ENCODE measurements at regions not wholly inside any gene's neighbourhood (a gene's known extent, or its start where the extent isn't known, plus 50 kb on each side); places are given as distances from the start of the nearest gene placed in this dataset.

DNA sequence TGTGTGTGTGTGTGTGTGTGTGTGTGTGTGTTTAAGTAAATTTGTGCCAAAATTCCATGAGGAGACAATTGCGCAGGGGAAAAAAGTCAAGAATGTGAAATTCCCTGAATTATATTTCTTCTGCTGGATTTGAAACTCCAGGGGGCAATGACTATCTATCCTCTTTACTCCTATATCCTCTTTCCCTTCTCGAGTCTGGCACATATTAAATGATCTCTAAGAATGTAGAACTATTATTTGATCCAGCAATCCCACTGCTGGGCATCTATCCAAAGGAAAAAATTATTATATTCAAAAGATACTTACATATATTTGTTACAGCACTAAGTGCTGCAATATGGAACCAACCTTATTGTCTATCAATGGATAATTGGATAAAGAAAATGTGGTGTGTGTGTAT is 350.1 kb upstream of the ADAMTS9 start:
- no peaks in the 10 kb centered on the region for H3K9me3 Mint-ChIP-seq
- H3K27ac Mint-ChIP-seq, result no peak overlapping the region
- POLR2A ChIA-PET, result no interaction called here
- H3K4me1 Mint-ChIP-seq, result no peaks in the 10 kb centered on the region
- no peaks in the 10 kb centered on the region for H3K36me3 Mint-ChIP-seq
- ATAC-seq (no peak), DNase-seq (ENCODE audit: low spot score) (no peak)
- TF ChIP-seq RELA (CRISPR knock-in tag; IDR thresholded peaks at IDR 0.05; ENCODE audit: borderline replicate concordance), result no peak
- no peak for TF ChIP-seq OVOL2 (CRISPR knock-in tag; IDR thresholded peaks at IDR 0.05; ENCODE audit: borderline replicate concordance)
- no peak for TF ChIP-seq FOXJ3 (CRISPR knock-in tag; IDR thresholded peaks at IDR 0.05; ENCODE audit: borderline replicate concordance)
- no peak for TF ChIP-seq JAZF1 (CRISPR knock-in tag; IDR thresholded peaks at IDR 0.05)
- no peak for TF ChIP-seq MYBL2 (CRISPR knock-in tag; IDR thresholded peaks at IDR 0.05)
- TF ChIP-seq, protein P1, sequence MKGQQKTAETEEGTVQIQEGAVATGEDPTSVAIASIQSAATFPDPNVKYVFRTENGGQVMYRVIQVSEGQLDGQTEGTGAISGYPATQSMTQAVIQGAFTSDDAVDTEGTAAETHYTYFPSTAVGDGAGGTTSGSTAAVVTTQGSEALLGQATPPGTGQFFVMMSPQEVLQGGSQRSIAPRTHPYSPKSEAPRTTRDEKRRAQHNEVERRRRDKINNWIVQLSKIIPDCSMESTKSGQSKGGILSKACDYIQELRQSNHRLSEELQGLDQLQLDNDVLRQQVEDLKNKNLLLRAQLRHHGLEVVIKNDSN (CRISPR knock-in tag; IDR thresholded peaks at IDR 0.05), result no peak
- CTCF ChIA-PET, result no interaction called here
- H3K27me3 Mint-ChIP-seq (ENCODE audit: low read depth), result no peaks in the 10 kb centered on the region
- no peak overlapping the region for H3K4me3 Mint-ChIP-seq

DNA sequence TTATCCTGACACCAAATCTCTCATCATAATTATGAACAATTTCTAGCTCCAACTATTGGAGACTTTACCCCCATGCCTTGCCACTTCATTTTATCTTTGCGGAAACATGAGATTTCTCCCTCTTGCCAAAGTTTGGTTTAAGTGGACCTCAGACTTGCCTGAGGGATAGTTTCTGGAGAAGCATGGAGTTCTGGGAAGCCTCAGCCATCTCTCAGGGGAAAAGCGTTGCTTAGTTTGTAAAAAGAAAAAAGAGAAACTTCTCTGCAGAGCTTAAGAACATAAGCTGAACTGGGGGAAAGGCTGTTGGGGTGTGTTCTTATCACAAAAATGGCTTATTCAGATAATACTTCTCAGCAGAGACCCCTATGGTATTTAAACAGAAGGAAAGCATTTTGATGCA is 347.4 kb upstream of the ADAMTS9 start:
- no peak for DNase-seq (ENCODE audit: low spot score)
- H3K9me3 Mint-ChIP-seq, result peaks cover 6% of the 10 kb centered on the region; the same call in 1 of the 2 replicates
- peaks cover 15% of the 10 kb centered on the region for H3K4me1 Mint-ChIP-seq
- H3K27ac Mint-ChIP-seq, result no peak overlapping the region
- POLR2A ChIA-PET, result no interaction called here
- CTCF ChIA-PET, result no interaction called here
- no peaks in the 10 kb centered on the region for H3K36me3 Mint-ChIP-seq
- TF ChIP-seq, protein P1 (CRISPR knock-in tag; IDR thresholded peaks at IDR 0.05), result no peak
- TF ChIP-seq JAZF1 (CRISPR knock-in tag; IDR thresholded peaks at IDR 0.05) (no peak), EMX1 (CRISPR knock-in tag; IDR thresholded peaks at IDR 0.05) (no peak), MXD4 (CRISPR knock-in tag; IDR thresholded peaks at IDR 0.05; ENCODE audit: borderline replicate concordance) (no peak), SMAD3 (CRISPR knock-in tag; IDR thresholded peaks at IDR 0.05; ENCODE audit: borderline replicate concordance) (no peak)
- TF ChIP-seq, protein P2, sequence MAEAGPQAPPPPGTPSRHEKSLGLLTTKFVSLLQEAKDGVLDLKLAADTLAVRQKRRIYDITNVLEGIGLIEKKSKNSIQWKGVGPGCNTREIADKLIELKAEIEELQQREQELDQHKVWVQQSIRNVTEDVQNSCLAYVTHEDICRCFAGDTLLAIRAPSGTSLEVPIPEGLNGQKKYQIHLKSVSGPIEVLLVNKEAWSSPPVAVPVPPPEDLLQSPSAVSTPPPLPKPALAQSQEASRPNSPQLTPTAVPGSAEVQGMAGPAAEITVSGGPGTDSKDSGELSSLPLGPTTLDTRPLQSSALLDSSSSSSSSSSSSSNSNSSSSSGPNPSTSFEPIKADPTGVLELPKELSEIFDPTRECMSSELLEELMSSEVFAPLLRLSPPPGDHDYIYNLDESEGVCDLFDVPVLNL (CRISPR knock-in tag; IDR thresholded peaks at IDR 0.05; ENCODE audit: borderline replicate concordance, low read depth), result no peak
- TF ChIP-seq, protein P3, sequence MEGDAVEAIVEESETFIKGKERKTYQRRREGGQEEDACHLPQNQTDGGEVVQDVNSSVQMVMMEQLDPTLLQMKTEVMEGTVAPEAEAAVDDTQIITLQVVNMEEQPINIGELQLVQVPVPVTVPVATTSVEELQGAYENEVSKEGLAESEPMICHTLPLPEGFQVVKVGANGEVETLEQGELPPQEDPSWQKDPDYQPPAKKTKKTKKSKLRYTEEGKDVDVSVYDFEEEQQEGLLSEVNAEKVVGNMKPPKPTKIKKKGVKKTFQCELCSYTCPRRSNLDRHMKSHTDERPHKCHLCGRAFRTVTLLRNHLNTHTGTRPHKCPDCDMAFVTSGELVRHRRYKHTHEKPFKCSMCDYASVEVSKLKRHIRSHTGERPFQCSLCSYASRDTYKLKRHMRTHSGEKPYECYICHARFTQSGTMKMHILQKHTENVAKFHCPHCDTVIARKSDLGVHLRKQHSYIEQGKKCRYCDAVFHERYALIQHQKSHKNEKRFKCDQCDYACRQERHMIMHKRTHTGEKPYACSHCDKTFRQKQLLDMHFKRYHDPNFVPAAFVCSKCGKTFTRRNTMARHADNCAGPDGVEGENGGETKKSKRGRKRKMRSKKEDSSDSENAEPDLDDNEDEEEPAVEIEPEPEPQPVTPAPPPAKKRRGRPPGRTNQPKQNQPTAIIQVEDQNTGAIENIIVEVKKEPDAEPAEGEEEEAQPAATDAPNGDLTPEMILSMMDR (IDR thresholded peaks at IDR 0.05), result no peak
- TF ChIP-seq, protein P4, sequence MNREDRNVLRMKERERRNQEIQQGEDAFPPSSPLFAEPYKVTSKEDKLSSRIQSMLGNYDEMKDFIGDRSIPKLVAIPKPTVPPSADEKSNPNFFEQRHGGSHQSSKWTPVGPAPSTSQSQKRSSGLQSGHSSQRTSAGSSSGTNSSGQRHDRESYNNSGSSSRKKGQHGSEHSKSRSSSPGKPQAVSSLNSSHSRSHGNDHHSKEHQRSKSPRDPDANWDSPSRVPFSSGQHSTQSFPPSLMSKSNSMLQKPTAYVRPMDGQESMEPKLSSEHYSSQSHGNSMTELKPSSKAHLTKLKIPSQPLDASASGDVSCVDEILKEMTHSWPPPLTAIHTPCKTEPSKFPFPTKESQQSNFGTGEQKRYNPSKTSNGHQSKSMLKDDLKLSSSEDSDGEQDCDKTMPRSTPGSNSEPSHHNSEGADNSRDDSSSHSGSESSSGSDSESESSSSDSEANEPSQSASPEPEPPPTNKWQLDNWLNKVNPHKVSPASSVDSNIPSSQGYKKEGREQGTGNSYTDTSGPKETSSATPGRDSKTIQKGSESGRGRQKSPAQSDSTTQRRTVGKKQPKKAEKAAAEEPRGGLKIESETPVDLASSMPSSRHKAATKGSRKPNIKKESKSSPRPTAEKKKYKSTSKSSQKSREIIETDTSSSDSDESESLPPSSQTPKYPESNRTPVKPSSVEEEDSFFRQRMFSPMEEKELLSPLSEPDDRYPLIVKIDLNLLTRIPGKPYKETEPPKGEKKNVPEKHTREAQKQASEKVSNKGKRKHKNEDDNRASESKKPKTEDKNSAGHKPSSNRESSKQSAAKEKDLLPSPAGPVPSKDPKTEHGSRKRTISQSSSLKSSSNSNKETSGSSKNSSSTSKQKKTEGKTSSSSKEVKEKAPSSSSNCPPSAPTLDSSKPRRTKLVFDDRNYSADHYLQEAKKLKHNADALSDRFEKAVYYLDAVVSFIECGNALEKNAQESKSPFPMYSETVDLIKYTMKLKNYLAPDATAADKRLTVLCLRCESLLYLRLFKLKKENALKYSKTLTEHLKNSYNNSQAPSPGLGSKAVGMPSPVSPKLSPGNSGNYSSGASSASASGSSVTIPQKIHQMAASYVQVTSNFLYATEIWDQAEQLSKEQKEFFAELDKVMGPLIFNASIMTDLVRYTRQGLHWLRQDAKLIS (CRISPR knock-in tag; IDR thresholded peaks at IDR 0.05; ENCODE audit: borderline replicate concordance), result no peak
- TF ChIP-seq, protein P5, sequence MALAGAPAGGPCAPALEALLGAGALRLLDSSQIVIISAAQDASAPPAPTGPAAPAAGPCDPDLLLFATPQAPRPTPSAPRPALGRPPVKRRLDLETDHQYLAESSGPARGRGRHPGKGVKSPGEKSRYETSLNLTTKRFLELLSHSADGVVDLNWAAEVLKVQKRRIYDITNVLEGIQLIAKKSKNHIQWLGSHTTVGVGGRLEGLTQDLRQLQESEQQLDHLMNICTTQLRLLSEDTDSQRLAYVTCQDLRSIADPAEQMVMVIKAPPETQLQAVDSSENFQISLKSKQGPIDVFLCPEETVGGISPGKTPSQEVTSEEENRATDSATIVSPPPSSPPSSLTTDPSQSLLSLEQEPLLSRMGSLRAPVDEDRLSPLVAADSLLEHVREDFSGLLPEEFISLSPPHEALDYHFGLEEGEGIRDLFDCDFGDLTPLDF (CRISPR knock-in tag; IDR thresholded peaks at IDR 0.05), result no peak
- ATAC-seq, result no peak
- H3K4me3 Mint-ChIP-seq, result no peak overlapping the region
- no peaks in the 10 kb centered on the region for H3K27me3 Mint-ChIP-seq (ENCODE audit: low read depth)

All from WTC11 (cell line).